Tibial artery (tissue), 4 donors: ENCODE measurements at regions not wholly inside any gene's neighbourhood (a gene's known extent, or its start where the extent isn't known, plus 50 kb on each side); places are given as distances from the start of the nearest gene placed in this dataset.

Experiments
- DNase-seq, 2 donors: peaks; one replicate each; pipeline ENCODE4 v3.0.0-alpha.2; 2019
- H3K27ac ChIP-seq, 2 donors: fragments of 200-600 bp; sonication (generic) in 1 of 2; 1 replicate in 1 of 2; 2 replicates in 1 of 2; pipeline ENCODE4 v1.5.1; 2018 to 2019; ENCODE audit warnings: mild to moderate bottlenecking in 1 of 2
- H3K27me3 ChIP-seq, 2 donors: fragments of 200-600 bp; sonication (generic) in 1 of 2; one replicate each; pipeline versions ENCODE4 v1.5.1 to v1.6.0; 2016 to 2019
- H3K36me3 ChIP-seq, 3 donors: fragments of 200-600 bp; sonication (generic) in 2 of 3; one replicate each; pipeline ENCODE4 v1.5.1; 2016 to 2019; ENCODE audit warnings: mild to moderate bottlenecking in 2 of 3
- H3K4me1 ChIP-seq, 4 donors: fragments of 200-600 bp; sonication (generic) in 2 of 4; 1 replicate in 3 of 4; 2 replicates in 1 of 4; pipeline ENCODE4 v1.5.1; 2016 to 2019
- H3K4me3 ChIP-seq, 2 donors: fragments of 200-600 bp; sonication (generic) in 1 of 2; 1 replicate in 1 of 2; 2 replicates in 1 of 2; pipeline ENCODE4 v1.5.1; 2018 to 2019; ENCODE audit warnings: mild to moderate bottlenecking in 2 of 2
- H3K9me3 ChIP-seq, 3 donors: fragments of 200-600 bp; sonication (generic) in 1 of 3; one replicate each; pipeline ENCODE4 v1.5.1; 2016 to 2019
- intact Hi-C: fragments of 100-400 bp; cut with DNase I; formaldehyde crosslinking; loops from one replicate; pipeline ENCODE4 v1.15.0; 2023; ENCODE audit warnings: low total_unique reads
- TF ChIP-seq, protein P1 (sequence below), 2 experiments: fragments of 200-600 bp in 1 of 2; fragments of 450-650 bp in 1 of 2; IDR thresholded peaks; one replicate each; pipeline ENCODE4 v1.5.1; 2017 to 2019; ENCODE audit warnings: antibody characterized with exemption in 2 of 2, mild to moderate bottlenecking in 1 of 2, moderate library complexity in 1 of 2

DNA sequence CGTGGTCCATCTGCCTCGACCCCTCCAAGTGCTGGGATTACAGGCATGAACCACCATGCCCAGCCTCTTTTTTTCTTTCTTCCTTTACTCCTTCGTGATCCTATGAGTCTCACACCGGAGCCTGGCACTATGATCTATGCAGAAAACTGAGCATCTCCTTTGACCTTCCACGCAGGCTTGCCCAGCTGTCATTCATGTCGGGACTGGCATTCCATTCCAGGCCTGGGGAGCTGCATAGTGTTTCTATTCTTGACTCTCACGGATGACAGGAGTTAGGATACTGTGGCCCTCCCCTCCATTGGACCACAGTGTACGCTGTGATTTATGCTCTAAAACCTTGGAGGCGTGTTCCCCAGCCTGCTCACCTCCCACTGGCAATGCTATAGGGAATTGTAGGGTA, 611.8 kb downstream of the BRD1 start:
- TF ChIP-seq, protein P1, sequence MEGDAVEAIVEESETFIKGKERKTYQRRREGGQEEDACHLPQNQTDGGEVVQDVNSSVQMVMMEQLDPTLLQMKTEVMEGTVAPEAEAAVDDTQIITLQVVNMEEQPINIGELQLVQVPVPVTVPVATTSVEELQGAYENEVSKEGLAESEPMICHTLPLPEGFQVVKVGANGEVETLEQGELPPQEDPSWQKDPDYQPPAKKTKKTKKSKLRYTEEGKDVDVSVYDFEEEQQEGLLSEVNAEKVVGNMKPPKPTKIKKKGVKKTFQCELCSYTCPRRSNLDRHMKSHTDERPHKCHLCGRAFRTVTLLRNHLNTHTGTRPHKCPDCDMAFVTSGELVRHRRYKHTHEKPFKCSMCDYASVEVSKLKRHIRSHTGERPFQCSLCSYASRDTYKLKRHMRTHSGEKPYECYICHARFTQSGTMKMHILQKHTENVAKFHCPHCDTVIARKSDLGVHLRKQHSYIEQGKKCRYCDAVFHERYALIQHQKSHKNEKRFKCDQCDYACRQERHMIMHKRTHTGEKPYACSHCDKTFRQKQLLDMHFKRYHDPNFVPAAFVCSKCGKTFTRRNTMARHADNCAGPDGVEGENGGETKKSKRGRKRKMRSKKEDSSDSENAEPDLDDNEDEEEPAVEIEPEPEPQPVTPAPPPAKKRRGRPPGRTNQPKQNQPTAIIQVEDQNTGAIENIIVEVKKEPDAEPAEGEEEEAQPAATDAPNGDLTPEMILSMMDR (IDR thresholded peaks at IDR 0.05), result no peak
- Histone ChIP-seq H3K27ac (no peak overlapping the region), H3K4me3 (no peak overlapping the region), H3K4me1 (no peaks in the 10 kb centered on the region), H3K36me3 (no peaks in the 10 kb centered on the region), H3K27me3 (peaks cover 0 to 6% of the 10 kb centered on the region in 2 donors), H3K9me3 (peaks cover 0 to 12% (median 2%) of the 10 kb centered on the region in 3 donors)
- peak; percentile 7 to 16 for DNase-seq
- intact Hi-C loops, result no loop called here

DNA sequence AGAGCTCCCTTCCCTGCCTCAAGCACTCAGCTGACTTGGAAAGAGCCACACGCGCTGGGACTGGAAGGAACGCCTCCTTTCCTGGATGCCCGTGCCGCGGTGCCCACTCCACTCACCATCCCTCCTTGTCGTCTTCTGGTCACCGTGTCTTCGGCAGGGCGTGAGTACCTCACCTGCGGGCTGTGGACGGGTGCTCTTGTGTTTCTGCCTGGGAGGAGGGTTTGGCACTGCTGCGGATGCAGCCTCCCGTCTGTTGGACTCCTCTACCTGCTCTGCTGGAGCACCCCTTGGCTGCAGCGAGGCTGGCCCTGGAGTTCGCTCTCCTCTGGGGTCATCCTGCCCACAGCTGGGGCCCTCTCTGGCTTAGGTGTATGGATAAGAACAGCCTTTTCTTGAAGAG, 612.7 kb downstream of the BRD1 start:
- DNase-seq, result peak; percentile 7 to 51
- TF ChIP-seq, protein P1 (IDR thresholded peaks at IDR 0.05), result no peak
- intact Hi-C loops, result no loop called here

DNA sequence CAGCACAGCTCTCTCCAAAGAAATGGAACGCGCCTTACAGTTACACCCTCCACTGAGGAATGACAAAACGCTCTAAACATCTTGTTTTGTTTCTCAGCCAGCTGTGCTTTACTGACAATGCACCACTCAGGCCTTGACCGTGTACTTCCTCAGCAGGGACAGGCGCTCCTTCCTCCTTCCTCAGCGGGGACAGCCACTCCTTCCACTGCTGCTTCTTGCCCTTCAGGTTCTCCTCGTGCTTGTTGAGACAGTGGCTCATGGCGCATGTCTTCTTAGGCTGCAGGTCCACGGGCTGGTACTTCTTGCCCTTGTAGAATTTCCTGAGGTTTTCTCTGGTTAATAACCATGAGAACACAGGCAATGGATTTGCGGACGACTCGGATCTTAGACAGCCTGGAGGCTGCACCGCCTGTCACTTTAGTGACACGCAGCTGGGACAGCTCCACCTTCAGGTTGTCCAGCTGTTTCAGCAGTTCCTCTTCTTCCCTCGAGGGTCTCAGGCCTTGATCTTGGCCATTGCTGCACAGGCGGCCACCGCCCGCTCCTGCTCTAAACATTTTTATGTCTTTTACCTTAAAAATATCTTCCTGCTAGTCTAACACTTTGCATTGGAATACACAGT, 613.8 kb downstream of the BRD1 start:
- Histone ChIP-seq H3K27ac (no peak overlapping the region), H3K27me3 (peaks cover 0 to 10% of the 10 kb centered on the region in 2 donors), H3K36me3 (no peaks in the 10 kb centered on the region), H3K4me1 (no peaks in the 10 kb centered on the region), H3K4me3 (no peak overlapping the region), H3K9me3 (peaks cover 0 to 9% (median 2%) of the 10 kb centered on the region in 3 donors)
- TF ChIP-seq, protein P1 (IDR thresholded peaks at IDR 0.05), result no peak
- intact Hi-C loops, result no loop called here
- no peak for DNase-seq

More for the DNA sequence above, 612.7 kb downstream of the BRD1 start:
- no peak overlapping the region for H3K4me3 ChIP-seq
- peaks cover 0 to 6% of the 10 kb centered on the region in 2 donors for H3K27me3 ChIP-seq
- peaks cover 0 to 12% (median 2%) of the 10 kb centered on the region in 3 donors for H3K9me3 ChIP-seq
- no peaks in the 10 kb centered on the region for H3K36me3 ChIP-seq
- no peaks in the 10 kb centered on the region for H3K4me1 ChIP-seq
- no peak overlapping the region for H3K27ac ChIP-seq

DNA sequence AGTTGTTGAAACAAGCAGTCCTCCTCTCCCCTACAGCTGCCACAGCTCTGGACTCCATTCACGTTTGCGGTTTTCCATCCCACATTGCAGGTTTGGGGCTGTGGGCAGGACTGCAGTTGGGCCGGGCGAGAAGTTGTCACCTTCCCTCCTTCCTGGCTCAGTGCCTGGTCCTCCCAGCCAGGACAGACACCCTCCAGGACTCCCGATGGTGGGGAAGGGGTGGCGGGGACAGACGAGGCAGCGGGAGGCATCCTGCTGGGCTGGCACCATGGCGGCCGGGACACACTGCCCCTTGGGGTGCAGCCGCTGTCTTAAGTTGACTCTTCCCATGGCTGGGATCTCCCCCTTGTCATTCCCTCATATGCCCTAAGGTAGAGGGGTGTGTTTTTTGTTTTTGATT, 615.2 kb downstream of the BRD1 start:
- H3K36me3 ChIP-seq, result no peaks in the 10 kb centered on the region
- H3K9me3 ChIP-seq, result no peaks in the 10 kb centered on the region
- H3K27me3 ChIP-seq, result peaks cover 0 to 10% of the 10 kb centered on the region in 2 donors
- no peaks in the 10 kb centered on the region for H3K4me1 ChIP-seq
- intact Hi-C loops, result no loop called here
- TF ChIP-seq, protein P1 (IDR thresholded peaks at IDR 0.05), result no peak
- DNase-seq, result peak; percentile 5 to 39
- no peak overlapping the region for H3K4me3 ChIP-seq
- no peak overlapping the region for H3K27ac ChIP-seq

DNA sequence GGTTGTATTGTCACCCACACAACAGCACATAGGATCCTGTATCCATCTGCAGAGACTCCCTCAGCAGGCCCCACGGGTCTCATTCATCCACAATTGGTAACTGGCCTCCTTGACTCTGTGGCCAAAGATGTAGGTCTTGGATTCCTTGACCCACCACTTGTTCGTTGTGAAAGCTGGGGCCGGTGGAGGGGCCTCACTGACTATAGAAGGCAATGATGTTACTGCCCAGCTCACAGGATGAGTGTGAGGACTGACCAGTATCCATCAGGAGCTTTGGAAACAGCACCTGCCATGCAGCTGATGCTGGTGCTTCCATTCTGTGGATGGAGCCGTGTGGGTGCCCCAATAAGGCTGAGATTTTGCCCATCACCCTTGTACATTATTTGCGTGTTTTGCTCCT, 615.7 kb downstream of the BRD1 start:
- Histone ChIP-seq H3K36me3 (no peaks in the 10 kb centered on the region), H3K27ac (no peak overlapping the region), H3K9me3 (no peaks in the 10 kb centered on the region), H3K4me3 (no peak overlapping the region), H3K4me1 (no peaks in the 10 kb centered on the region), H3K27me3 (peaks cover 0 to 10% of the 10 kb centered on the region in 2 donors)
- intact Hi-C loops, result no loop called here
- TF ChIP-seq, protein P1 (IDR thresholded peaks at IDR 0.05), result no peak
- DNase-seq, result peak; percentile 10 to 40
